ENCODE measurements at regions not wholly inside any gene's neighbourhood (a gene's known extent, or its start where the extent isn't known, plus 50 kb on each side); places are given as distances from the start of the nearest gene placed in this dataset.

DNA sequence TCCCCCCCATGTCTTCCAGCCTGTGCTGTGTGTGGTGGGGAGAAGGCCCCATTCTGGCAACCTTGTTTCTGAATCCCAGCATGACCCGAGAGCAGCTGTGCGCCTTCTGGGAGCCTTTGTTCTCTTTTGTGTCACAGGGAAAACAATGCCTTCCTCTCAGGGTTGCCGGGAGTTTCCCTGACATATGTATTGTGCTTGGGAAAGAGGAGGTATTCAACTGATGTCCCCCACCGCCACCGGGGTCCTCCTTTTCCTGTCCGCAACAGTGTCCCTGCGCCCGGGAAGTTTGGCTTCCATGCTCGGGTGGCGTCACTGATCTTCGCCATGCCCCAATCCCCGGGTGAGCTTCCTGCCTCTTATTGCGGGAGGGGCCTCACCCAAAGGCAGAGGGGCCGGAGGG, 77.5 kb upstream of the ASB18 start:
- TF ChIP-seq POLR2A (IDR thresholded peaks at IDR 0.05; ENCODE audit: low read length) (no peak), GATA1 (IDR thresholded peaks at IDR 0.05; ENCODE audit: low read depth, low read length) (no peak)
- DNase-seq = no peak

DNA sequence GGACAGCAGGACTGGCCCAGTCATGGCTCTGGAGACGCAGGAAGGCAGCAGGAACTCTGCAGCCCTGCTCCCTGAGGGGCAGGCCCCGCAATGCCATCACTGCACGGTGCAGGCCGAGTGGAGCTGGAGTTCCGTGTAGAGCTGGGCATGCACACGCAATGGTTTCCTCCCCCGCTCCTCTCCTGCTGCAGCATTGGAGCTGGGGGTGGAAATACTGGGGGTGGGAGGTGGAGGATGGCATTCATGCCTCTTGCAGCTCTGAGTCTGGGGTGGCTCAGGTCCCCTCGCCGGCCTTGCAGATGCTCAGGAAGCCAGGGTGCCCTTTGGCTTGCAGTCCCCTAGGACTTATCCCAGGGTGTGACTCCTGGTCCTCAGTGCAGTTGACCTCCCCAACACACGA, 78.3 kb upstream of the ASB18 start:
- DNase-seq = no peak
- TF ChIP-seq POLR2A (IDR thresholded peaks at IDR 0.05; ENCODE audit: low read length) = no peak
- no peak for TF ChIP-seq GATA1 (IDR thresholded peaks at IDR 0.05; ENCODE audit: low read depth, low read length)

DNA sequence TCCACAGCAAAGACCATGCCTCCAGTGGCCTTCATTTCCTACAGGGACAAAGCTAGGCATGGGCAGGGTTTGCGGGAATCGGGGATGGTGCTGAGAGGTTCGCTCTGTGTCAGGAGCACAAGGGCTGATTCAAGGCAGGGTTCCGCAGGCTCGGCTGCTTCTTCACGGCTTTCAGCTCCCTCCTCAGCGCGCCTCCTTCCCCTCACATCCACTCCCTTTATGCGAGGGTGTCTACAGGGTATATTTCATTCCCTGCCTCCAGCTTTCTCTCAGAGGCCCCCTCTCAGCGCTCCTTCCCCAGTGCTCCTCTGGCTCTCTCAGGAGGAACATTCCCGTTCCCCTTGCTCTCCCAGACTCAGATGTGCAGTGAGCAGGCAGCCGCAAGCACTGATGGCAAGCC, 78.7 kb upstream of the ASB18 start:
- no peak for TF ChIP-seq GATA1 (IDR thresholded peaks at IDR 0.05; ENCODE audit: low read depth, low read length)
- TF ChIP-seq POLR2A (IDR thresholded peaks at IDR 0.05; ENCODE audit: low read length) = no peak
- DNase-seq = no peak

DNA sequence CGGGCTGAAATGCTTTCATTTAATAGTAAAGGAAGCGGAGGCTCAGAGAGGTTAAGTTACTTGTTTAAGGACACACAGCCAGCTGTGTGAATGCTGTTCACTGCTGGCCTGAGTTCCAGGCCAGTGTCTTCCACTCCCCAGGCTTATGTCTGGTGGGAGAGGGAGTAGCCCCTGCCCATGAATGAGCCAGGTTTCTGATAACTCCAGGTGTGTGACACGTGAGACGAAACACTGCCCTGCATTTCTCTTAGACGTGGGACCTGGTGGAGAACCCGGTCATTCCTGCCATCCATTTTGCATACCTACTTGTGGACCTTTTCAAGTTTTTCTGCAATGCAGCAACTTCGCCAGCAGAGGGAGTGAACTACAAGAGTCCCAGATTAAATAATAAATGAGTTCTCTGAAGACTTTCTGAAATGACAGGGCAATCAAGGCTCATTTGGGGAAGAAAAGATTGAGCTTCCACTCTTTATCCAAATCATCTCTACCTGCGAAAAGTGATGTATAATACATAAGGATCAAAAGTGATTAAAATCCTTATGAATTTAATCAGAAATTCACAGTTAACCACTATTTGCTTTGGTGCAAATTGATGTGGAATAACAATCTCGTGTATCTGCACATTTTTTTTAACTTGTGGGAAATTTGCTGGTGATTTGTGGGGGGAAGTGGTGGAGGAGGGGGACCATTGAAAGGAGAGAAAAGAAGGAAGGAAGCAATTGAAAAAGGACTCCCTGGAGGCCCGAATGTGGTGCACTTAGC, 79.4 kb upstream of the ASB18 start:
- TF ChIP-seq POLR2A (IDR thresholded peaks at IDR 0.05; ENCODE audit: low read length) (no peak), GATA1 (IDR thresholded peaks at IDR 0.05; ENCODE audit: low read depth, low read length) (no peak)
- peak; percentile 51 to 63 for DNase-seq

DNA sequence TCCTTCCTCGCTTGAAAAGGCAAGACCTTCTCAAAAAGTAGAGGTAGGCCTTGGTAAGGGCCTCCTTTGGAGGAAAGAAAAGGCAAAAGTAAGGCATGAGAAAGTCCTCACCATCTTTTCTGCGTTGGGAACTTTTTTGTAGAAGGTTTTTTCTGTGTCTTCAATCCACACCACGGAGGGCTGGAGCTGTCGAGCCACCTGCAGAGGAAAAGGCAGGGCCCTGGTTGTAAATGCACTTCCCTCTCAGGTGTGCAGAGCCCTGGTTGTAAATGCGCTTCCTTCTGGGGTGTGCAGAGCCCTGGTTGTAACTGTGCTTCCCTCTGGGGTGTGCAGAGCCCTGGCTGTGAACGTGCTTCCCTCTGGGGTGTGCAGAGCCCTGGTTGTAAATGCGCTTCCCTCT, 80.2 kb upstream of the ASB18 start:
- TF ChIP-seq GATA1 (IDR thresholded peaks at IDR 0.05; ENCODE audit: low read depth, low read length) (no peak), POLR2A (IDR thresholded peaks at IDR 0.05; ENCODE audit: low read length) (no peak)

DNA sequence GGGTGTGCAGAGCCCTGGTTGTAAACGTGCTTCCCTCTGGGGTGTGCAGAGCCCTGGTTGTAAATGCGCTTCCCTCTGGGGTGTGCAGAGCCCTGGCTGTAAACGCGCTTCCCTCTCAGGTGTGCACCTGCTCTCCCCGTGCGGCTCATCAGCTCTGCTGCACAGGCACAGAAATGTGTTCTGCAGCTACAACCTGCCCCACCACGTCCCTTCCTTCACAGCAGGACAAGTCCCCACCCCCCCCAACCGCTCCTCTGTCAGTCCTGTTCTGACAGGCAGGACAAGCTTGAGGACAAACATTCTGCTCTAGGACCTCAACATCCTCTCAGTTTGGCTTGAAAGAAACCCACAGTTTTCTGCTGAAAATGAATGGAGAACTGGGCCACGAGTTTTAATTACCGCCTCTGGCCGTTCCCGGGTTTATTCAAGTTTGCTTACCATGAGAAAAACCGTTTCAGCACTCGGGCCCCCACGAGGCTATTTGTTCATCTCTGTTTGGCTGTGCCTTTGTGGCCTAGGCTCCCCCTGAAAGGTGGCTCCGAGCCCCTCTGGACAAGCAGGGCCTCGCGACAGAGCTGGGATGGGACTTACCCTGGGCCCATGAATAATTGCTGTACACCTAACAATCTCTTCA, 81.0 kb upstream of the ASB18 start:
- TF ChIP-seq POLR2A (IDR thresholded peaks at IDR 0.05; ENCODE audit: low read length) (no peak), GATA1 (IDR thresholded peaks at IDR 0.05; ENCODE audit: low read depth, low read length) (no peak)
- no peak for DNase-seq

More for the DNA sequence above, 80.2 kb upstream of the ASB18 start:
- DNase-seq = no peak

DNA sequence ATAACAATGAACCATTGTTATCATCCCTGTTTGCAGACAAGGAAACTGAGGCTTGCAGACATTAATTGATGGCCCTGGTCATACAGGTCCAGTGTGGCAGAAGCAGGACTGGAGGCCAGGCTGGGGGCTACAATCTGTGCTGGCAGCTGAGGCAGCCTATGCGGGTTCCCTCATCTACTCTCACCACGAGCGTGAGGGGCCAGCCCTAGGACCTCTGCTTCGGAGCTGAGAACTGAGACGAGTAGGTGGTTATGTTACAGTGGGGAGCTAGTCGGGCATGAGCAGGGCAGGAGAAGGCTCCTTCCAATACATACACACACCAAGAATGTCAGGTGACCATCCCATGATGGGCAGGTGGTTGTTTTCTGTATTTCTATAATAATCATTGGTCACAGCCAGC, 82.2 kb upstream of the ASB18 start:
- TF ChIP-seq POLR2A (IDR thresholded peaks at IDR 0.05; ENCODE audit: low read length) = no peak
- no peak for TF ChIP-seq GATA1 (IDR thresholded peaks at IDR 0.05; ENCODE audit: low read depth, low read length)

DNA sequence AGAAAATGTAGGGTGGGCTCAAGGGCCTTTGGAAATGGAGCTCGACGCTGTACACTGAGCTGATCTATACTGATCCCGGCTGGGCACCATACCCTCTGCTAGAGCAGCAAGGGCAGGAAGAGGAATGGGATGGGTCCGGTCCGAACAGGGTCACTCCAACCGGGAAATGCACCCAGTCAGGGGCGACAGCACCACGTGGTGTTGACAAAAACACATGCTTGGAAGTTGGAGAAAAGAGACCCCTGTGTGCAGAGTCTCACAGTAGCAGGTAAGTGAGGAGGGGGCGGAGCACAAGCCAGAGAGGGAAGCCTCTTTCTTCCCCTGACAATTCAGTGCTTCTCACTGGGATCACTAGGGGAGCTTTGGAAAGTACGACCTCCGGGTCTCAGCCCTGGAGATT, 84.1 kb upstream of the ASB18 start:
- no peak for DNase-seq
- TF ChIP-seq GATA1 (IDR thresholded peaks at IDR 0.05; ENCODE audit: low read depth, low read length) (no peak), POLR2A (IDR thresholded peaks at IDR 0.05; ENCODE audit: low read length) (no peak)

More for the DNA sequence above, 82.2 kb upstream of the ASB18 start:
- DNase-seq = no peak

DNA sequence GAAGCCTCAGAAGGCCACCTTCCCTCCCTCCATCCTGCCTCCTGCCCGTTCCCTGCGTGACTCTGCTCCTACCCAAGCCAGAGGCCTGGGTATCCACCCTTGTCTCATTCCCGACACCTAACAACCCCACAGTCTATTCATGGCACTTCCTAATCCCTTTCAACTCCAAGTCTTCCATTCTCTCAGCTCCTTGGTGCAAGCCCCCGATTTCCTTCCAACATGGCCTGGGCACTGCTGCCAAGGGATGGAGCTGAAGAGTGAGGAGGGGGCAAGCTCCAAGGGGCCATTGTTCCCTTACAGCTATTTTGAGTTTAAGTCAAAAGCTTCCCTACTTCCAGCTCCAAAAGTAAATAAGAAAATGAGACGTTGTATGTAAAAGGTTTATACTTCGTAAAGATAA, 84.8 kb upstream of the ASB18 start:
- no peak for DNase-seq
- TF ChIP-seq POLR2A (IDR thresholded peaks at IDR 0.05; ENCODE audit: low read length) (no peak), GATA1 (IDR thresholded peaks at IDR 0.05; ENCODE audit: low read depth, low read length) (no peak)

DNA sequence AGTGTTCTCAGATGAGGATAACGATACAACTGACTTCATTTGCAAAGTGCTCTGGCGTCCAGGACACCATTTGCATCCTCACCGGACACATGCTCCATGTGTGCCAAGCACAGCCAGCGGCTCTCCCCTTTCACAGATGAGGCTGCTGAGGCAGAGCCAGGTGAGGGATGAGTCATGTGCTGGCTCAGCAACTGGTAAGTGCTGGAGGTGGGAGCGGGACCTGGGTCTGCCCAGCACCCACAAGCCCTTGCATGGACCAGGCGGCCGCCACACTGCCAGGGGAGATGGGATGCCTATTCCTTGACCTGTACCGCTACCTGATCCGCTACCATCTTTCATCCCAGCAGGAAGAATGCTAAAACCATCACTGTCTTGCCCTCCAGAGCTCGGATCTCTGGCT, 86.2 kb upstream of the ASB18 start:
- no peak for TF ChIP-seq GATA1 (IDR thresholded peaks at IDR 0.05; ENCODE audit: low read depth, low read length)
- TF ChIP-seq POLR2A (IDR thresholded peaks at IDR 0.05; ENCODE audit: low read length) = no peak
- DNase-seq = no peak

DNA sequence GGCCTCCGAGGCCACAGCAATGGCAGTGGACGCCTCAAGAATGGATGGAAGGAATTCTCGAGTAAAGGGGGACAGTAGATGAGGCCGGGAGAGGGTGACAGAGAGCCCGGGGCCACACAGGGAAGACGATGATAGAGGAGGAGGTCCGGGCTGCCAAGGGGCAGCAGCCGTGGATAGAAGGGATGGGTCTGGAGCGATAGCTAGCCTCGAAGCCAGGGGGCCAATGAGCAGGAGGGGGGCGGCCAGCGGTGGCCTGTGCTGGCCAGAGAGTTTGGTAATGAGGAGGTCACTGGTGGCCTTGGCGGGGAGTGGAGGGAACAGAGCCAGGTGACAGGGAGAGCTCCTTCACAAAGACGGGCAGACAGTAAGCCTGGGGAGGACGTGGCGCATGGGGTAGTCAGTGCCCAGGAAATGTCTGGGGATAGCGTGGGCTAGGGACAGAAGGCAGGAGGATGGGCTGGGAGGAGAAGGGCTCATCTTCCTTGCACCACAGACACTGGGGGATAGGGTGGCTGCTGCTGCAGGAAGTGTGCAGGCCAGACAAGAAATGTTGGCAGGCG, 87.8 kb upstream of the ASB18 start:
- DNase-seq = no peak
- TF ChIP-seq GATA1 (IDR thresholded peaks at IDR 0.05; ENCODE audit: low read depth, low read length) (no peak), POLR2A (IDR thresholded peaks at IDR 0.05; ENCODE audit: low read length) (no peak)

DNA sequence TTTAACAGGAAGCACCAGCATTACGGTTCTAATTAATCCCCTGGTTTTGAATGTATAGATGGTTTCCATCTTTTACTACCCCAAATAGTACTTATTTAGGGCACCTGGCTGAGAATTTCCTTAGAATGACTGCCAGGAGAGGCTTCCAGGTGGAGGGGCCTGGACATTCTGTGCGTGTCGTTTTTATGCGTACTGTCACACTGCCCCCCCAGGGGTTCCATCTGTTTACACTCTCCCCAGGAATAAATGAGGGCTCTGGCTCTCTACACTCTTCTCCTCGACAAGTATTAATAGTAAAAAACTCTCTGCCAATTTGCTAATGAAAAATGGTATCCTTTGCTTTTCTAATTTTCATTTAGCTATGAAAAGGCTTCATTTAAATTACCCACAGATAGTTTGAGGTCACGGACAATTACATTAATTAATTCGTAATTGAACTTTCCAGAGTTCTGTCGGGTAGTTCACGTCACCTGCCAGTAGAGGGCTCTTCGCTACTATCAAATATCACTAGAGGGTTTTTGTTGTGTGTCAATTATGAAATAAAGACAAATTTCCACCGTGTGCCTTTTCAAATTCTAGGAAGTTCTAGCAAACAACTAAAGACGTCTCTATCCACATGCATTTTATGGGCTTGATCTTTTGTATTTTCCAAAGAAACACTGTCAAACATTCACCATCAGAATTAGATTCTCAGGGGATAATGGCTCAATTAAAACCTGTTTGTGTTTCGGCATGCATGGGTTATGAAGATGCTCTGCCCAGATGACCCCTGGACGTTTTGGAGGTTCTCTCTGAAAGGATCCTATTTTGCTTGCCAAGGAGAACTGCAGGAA, 88.8 kb upstream of the ASB18 start:
- peak; percentile 12 to 40 for DNase-seq
- no peak for TF ChIP-seq POLR2A (IDR thresholded peaks at IDR 0.05; ENCODE audit: low read length)
- no peak for TF ChIP-seq GATA1 (IDR thresholded peaks at IDR 0.05; ENCODE audit: low read depth, low read length)

DNA sequence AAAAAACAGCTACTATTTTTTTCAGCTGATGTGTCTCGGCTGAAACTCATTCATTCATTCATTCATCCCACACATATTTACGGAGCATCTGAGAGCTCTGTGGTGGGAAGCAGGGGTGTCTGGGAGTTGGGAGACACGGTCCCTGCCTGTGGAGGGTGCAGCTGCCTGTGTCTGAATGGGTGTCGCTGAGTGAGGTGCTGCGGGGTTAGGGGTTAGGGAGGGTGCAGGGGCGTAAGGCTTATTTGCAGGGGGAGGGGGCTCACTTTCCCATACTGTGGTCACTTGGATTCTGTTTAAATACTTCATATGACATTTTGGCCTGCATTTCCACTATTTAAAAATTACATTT, 89.4 kb upstream of the ASB18 start:
- TF ChIP-seq GATA1 (IDR thresholded peaks at IDR 0.05; ENCODE audit: low read depth, low read length) (no peak), POLR2A (IDR thresholded peaks at IDR 0.05; ENCODE audit: low read length) (no peak)
- DNase-seq = no peak
